ENCODE measurements at regions not wholly inside any gene's neighbourhood (a gene's known extent, or its start where the extent isn't known, plus 50 kb on each side); places are given as distances from the start of the nearest gene placed in this dataset.

GRCh38 chr15:96997538-96997937 is 667.0 kb downstream of the NR2F2 start:
- no peak for DNase-seq (ENCODE audit: low read depth)
- TF ChIP-seq CTCF (IDR thresholded peaks at IDR 0.05; ENCODE audit: low read length, missing control alignments): no peak
- no peak overlapping the region for H3K4me3 ChIP-seq (replicated peaks; ENCODE audit: low read depth, low read length)

- no peak for DNase-seq (ENCODE audit: low read depth)
- H3K4me3 ChIP-seq (replicated peaks; ENCODE audit: low read depth, low read length): no peak overlapping the region
- no peak for TF ChIP-seq CTCF (IDR thresholded peaks at IDR 0.05; ENCODE audit: low read length, missing control alignments)
These were observed 678.5 kb downstream of the NR2F2 start for GRCh38 chr15:97009031-97009431.

- TF ChIP-seq CTCF (IDR thresholded peaks at IDR 0.05; ENCODE audit: low read length, missing control alignments): no peak
- DNase-seq (ENCODE audit: low read depth): no peak
- no peak overlapping the region for H3K4me3 ChIP-seq (replicated peaks; ENCODE audit: low read depth, low read length)
These were observed 682.5 kb downstream of the NR2F2 start for GRCh38 chr15:97012986-97013385.

GRCh38 chr15:97013491-97013890 is 683.0 kb downstream of the NR2F2 start:
- H3K4me3 ChIP-seq (replicated peaks; ENCODE audit: low read depth, low read length): no peak overlapping the region
- DNase-seq (ENCODE audit: low read depth): no peak
- no peak for TF ChIP-seq CTCF (IDR thresholded peaks at IDR 0.05; ENCODE audit: low read length, missing control alignments)

- no peak overlapping the region for H3K4me3 ChIP-seq (replicated peaks; ENCODE audit: low read depth, low read length)
- TF ChIP-seq CTCF (IDR thresholded peaks at IDR 0.05; ENCODE audit: low read length, missing control alignments): no peak
- no peak for DNase-seq (ENCODE audit: low read depth)
These were observed 683.5 kb downstream of the NR2F2 start for GRCh38 chr15:97014001-97014400.

GRCh38 chr15:97023488-97023844 is 693.0 kb downstream of the NR2F2 start:
- TF ChIP-seq CTCF (IDR thresholded peaks at IDR 0.05; ENCODE audit: low read length, missing control alignments): no peak
- no peak for DNase-seq (ENCODE audit: low read depth)
- H3K4me3 ChIP-seq (replicated peaks; ENCODE audit: low read depth, low read length): no peak overlapping the region

- DNase-seq (ENCODE audit: low read depth): no peak
- TF ChIP-seq CTCF (IDR thresholded peaks at IDR 0.05; ENCODE audit: low read length, missing control alignments): no peak
- no peak overlapping the region for H3K4me3 ChIP-seq (replicated peaks; ENCODE audit: low read depth, low read length)
These were observed 696.3 kb downstream of the NR2F2 start for GRCh38 chr15:97026781-97027180.

Data from fibroblast of pulmonary artery (primary cell).